NCI-H1930 (cell line): ENCODE measurements at regions not wholly inside any gene's neighbourhood (a gene's known extent, or its start where the extent isn't known, plus 50 kb on each side); places are given as distances from the start of the nearest gene placed in this dataset.
"Not testable (repeated sequence)": the region's sequence is repeated elsewhere in the genome, so short reads cannot be mapped to it uniquely, and the experiment has no call there.

ENCODE experiments used
- DNase-seq, 2 experiments: peaks; one replicate each; lab custom pipeline; 2025; lab: John Stamatoyannopoulos, UW

DNA sequence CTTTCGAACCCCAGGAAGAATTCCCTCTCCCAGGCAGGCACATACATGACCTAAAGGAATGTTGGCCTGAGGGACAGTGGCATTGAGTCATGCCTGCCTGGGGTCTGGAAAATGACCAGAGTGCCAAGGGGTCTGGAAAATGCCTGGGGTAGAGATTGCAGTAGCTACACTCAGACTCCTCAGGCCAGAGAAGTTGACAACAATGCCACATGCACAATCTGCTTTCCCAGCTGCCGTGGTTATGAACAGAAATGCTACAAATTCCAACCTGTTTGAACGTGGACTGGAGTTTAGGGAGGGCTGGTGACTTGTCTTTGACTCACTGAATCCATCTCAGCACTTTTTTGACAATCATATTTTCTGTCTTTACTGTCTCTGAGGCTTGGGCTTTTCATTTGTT, 250.0 kb downstream of the ABCC12 start:
- DNase-seq: no peak

DNA sequence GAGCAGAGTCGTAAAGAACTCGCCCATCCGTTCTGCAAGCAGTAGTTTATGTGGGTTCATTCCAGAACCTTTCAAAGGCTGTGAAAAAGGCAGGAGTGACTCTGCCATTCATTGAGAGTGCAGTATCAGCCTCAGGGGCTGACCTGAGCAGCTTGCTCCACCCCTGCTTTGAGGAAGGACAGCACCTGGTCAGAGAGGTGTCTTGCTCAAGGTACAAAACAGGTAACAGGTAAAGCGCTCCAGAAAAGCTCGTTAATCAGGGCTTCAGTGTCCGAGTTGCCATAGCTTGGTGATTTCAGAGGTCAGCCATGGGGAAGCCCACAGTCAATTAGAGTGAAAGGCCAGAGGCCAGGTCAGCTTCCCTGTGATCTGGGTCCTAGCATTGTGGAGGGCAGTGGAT, 251.1 kb downstream of the ABCC12 start:
- no peak for DNase-seq

- no peak for DNase-seq
These were observed 252.3 kb downstream of the ABCC12 start for GRCh38 chr16:47903470-47903869.

DNA sequence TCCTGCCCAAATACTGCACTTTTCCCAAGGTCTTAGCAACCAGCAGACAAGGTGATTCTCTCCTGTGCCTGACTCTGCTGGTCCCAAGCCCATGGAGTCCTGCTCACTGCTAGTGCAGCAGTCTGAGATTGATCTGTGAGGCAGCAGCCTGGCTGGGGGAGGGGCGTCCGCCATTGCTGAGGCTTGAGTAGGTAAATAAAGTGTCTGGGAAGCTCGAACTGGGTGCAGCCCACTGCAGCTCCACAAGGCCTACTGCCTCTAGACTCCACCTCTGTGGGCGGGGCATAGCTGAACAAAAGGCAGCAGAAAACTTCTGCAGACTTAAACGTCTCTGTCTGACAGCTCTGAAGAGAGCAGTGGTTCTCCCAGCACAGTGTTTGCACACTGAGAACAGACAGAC, 258.7 kb downstream of the ABCC12 start:
- not testable (repeated sequence) for DNase-seq

- DNase-seq: no peak
These were observed 260.6 kb downstream of the ABCC12 start for GRCh38 chr16:47895146-47895545.

GRCh38 chr16:47892999-47893398, 262.8 kb downstream of the ABCC12 start:
- no peak for DNase-seq

DNA sequence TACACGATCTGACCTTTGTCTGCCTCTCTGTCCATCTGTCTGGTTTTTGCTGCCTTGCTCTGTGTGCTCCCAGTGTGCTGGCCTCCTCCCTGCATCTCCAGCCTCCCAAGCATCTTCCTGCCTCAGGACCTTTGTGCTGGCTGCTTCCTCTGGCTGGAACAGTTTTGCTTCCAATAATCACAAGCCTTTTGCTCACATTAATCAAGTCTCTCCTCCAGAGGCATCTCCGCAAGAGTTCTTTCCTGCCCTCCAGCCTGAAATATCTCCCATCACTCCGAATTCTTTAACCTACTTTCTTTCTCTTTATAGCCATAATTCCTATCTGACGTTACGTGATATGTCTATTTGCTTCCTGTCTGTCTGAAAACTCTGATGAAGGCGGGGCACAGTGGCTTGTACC, 267.1 kb downstream of the ABCC12 start:
- no peak for DNase-seq

DNA sequence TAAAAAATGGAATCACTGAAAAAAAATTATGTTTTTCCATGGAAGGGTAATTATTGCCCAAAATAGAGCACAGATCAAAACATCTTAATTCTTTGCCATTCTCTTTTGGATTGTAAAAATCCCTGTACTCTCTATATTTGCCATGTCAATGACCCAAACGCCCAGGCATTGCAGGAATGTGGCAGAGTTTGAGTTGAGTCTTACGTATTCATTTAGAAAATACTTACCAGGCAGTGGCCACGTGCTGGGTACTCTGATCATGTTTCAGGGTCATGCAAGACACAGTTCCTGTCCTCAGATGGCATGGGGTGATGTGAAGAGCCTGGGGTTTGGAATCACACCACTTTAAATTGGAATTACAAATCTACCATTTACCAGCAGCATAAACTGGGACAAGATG, 267.7 kb downstream of the ABCC12 start:
- no peak for DNase-seq

GRCh38 chr16:47887496-47887895, 268.3 kb downstream of the ABCC12 start:
- no peak for DNase-seq

- no peak for DNase-seq
These were observed 269.0 kb downstream of the ABCC12 start for GRCh38 chr16:47886631-47887415.

- no peak for DNase-seq
These were observed 269.7 kb downstream of the ABCC12 start for GRCh38 chr16:47886139-47886538.

- no peak for DNase-seq
These were observed 270.3 kb downstream of the ABCC12 start for GRCh38 chr16:47885489-47885888.

GRCh38 chr16:47884116-47884725, 271.6 kb downstream of the ABCC12 start:
- no peak for DNase-seq

GRCh38 chr16:47881574-47881973, 274.2 kb downstream of the ABCC12 start:
- no peak for DNase-seq

- DNase-seq: no peak
These were observed 275.1 kb downstream of the ABCC12 start for GRCh38 chr16:47880653-47881052.

DNA sequence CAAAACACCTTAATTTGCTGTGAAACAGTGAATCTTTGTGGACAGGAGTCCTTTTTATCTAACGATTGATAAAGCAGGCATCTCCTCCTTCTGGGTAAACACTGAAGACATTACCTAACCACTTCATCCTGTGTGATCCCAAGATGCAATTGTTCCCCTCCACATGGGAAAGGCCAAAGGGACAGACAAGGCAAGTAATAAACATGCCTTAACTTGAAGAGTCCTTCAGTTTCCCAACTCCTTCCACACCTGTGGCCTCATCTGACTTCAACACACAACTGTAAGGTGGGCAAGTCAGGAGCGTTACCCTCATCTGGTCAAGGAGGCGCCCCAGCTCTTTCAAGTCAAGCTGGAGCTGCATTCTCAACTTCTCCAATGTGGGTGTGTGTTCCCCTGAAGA, 278.6 kb downstream of the ABCC12 start:
- no peak for DNase-seq

- DNase-seq: no peak
These were observed 279.3 kb downstream of the ABCC12 start for GRCh38 chr16:47876511-47876910.

- DNase-seq: no peak
These were observed 282.4 kb downstream of the ABCC12 start for GRCh38 chr16:47873434-47873833.

DNA sequence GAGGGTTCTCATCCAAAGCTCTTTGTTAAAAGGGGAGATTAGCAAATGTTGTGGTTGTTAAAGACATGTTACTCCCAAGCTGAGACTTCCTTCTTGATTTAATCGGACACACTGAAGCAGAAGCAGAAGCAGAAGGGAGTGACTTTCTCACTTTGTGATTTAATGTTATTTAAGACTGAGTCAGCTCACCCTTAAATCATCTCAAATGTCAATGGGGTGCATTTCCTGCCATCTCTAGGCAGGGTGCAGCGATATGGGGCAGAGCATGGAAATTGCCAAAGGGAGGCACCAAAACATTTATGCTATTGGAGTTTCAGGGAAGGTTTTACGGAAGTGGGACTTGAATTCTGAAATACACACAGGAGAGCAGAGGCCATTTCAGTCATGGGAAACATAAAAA, 283.6 kb downstream of the ABCC12 start:
- DNase-seq: no peak

- DNase-seq: no peak
These were observed 289.4 kb downstream of the ABCC12 start for GRCh38 chr16:47866423-47866822.

- no peak for DNase-seq
These were observed 290.4 kb downstream of the ABCC12 start for GRCh38 chr16:47865337-47865855.

DNA sequence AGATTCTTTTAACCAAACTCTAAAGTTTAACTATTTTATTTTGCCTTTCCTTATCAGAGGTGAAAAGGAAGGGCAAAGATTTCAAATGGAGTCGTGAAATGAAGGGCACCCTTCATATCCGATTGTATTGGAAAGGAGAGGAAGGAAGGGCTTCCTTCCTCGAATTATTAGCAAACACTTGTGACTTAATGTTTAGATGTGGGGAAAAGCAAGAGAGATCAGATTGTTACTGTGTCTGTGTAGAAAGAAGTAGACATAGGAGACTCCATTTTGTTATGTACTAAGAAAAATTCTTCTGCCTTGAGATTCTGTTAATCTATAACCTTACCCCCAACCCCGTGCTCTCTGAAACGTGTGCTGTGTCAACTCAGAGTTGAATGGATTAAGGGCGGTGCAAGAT, 291.5 kb downstream of the ABCC12 start:
- DNase-seq: not testable (repeated sequence)

DNA sequence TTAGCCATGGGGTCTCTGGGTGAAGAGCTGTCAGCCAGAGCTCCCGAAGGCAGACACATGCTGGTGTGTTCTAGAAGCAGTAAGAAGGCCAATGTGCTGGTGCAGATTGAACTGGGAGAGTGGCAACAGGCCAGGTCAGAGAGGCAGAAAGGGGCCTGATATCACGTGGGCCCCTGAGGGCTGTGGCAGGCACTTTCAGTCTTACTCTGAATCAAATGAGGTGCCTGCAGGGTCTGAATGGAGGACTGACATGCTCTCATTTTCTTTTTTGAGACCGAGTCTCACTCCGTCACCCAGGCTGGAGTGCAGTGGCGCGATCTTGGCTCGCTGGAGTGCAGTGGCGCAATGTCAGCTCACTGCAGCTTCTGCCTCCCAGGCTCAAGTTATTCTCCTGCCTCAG, 293.8 kb downstream of the ABCC12 start:
- no peak for DNase-seq
